Neural cell (in vitro differentiated cells): ENCODE measurements at regions not wholly inside any gene's neighbourhood (a gene's known extent, or its start where the extent isn't known, plus 50 kb on each side); places are given as distances from the start of the nearest gene placed in this dataset.

Experiments used
- H2AFZ ChIP-seq: fragments of 200-600, 300-800 bp; sonication (generic), shearing (Covaris generic); 2 replicates; pipeline ENCODE4 v1.6.0; 2014; ENCODE audit warnings: low read depth, mild to moderate bottlenecking, antibody characterized with exemption, low read length, moderate library complexity
- H3F3A ChIP-seq: fragments of 200-600 bp; shearing (Covaris generic); 2 replicates; pipeline ENCODE4 v1.6.1; 2016; ENCODE audit warnings: mild to moderate bottlenecking, moderate library complexity, mixed read lengths, antibody characterized with exemption, low read length; ENCODE audit not compliant: insufficient read depth, poor library complexity, severe bottlenecking
- H3K27ac ChIP-seq: fragments of 200-600, 300-800 bp; sonication (generic), shearing (Covaris generic); 2 replicates; pipeline ENCODE4 v1.5.1; 2014; ENCODE audit warnings: mild to moderate bottlenecking, low read length, moderate library complexity
- H3K27me3 ChIP-seq: fragments of 300-800, 200-600 bp; sonication (generic), shearing (Covaris generic); 2 replicates; pipeline ENCODE4 v1.6.0; 2014; ENCODE audit warnings: mild to moderate bottlenecking, low read depth, low read length, moderate library complexity; ENCODE audit not compliant: insufficient read depth
- H3K36me3 ChIP-seq: fragments of 300-800, 200-600 bp; sonication (generic), shearing (Covaris generic); 2 replicates; pipeline ENCODE4 v1.5.1; 2014; ENCODE audit warnings: mild to moderate bottlenecking, antibody characterized with exemption, low read length, moderate library complexity; ENCODE audit not compliant: insufficient read depth
- H3K4me2 ChIP-seq: fragments of 300-800, 200-600 bp; sonication (generic), shearing (Covaris generic); 2 replicates; pipeline ENCODE4 v1.6.0; 2014; ENCODE audit warnings: mild to moderate bottlenecking, low read length
- H3K4me3 ChIP-seq: fragments of 300-800, 200-600 bp; sonication (generic), shearing (Covaris generic); 2 replicates; pipeline ENCODE4 v1.5.1; 2014; ENCODE audit warnings: mild to moderate bottlenecking, low read length, moderate library complexity
- H3K79me2 ChIP-seq: fragments of 200-600 bp; shearing (Covaris generic); replicated peaks from 2 replicates; pipeline ENCODE4 v1.6.0; 2014; ENCODE audit warnings: mild to moderate bottlenecking, low read length, moderate library complexity; ENCODE audit not compliant: insufficient read depth
- H3K9ac ChIP-seq: fragments of 300-800, 200-600 bp; sonication (generic), shearing (Covaris generic); 2 replicates; pipeline ENCODE4 v1.6.1; 2016; ENCODE audit warnings: mild to moderate bottlenecking, low read length, mixed read lengths
- H3K9me2 ChIP-seq: fragments of 200-600 bp; shearing (Covaris generic); 2 replicates; pipeline ENCODE4 v1.6.1; 2016; ENCODE audit warnings: mild to moderate bottlenecking, low read length, mixed read lengths; ENCODE audit not compliant: insufficient read depth
- H3K9me3 ChIP-seq: fragments of 200-600, 300-800 bp; sonication (generic), shearing (Covaris generic); 2 replicates; pipeline ENCODE4 v1.6.1; 2016; ENCODE audit warnings: mild to moderate bottlenecking, mixed run types, low read length, moderate library complexity, mixed read lengths
- H4K20me1 ChIP-seq: fragments of 200-600 bp; shearing (Covaris generic); 2 replicates; pipeline ENCODE4 v1.6.1; 2016; ENCODE audit warnings: mild to moderate bottlenecking, mixed run types; ENCODE audit not compliant: insufficient read depth
- CTCF ChIP-seq: fragments of 450-650 bp; IDR thresholded peaks from 2 replicates; pipeline ENCODE4 v1.5.1; 2014; ENCODE audit warnings: antibody characterized with exemption, mild to moderate bottlenecking, moderate library complexity; ENCODE audit not compliant: poor library complexity, severe bottlenecking
- EP300 ChIP-seq: fragments of 450-650 bp; conservative IDR thresholded peaks from 2 replicates; pipeline ENCODE4 v1.6.1; 2014; ENCODE audit warnings: antibody characterized with exemption, mild to moderate bottlenecking, moderate library complexity; ENCODE audit not compliant: poor library complexity, severe bottlenecking
- EZH2 ChIP-seq: fragments of 200-600, 300-800 bp; shearing (Covaris generic), sonication (generic); IDR thresholded peaks from 2 replicates; pipeline ENCODE4 v1.6.1; 2014; ENCODE audit warnings: antibody characterized with exemption, low read length, borderline replicate concordance, mild to moderate bottlenecking; ENCODE audit not compliant: insufficient read depth, poor library complexity, severe bottlenecking
- MXI1 ChIP-seq: fragments of 450-650 bp; conservative IDR thresholded peaks from 2 replicates; pipeline ENCODE4 v1.6.1; 2014; ENCODE audit warnings: antibody characterized with exemption, mild to moderate bottlenecking; ENCODE audit not compliant: poor library complexity, severe bottlenecking
- POLR2AphosphoS5 ChIP-seq: IDR thresholded peaks from 2 replicates; pipeline ENCODE4 v1.6.1; 2012
- RAD21 ChIP-seq: fragments of 450-650 bp; conservative IDR thresholded peaks from 2 replicates; pipeline ENCODE4 v1.6.1; 2014; ENCODE audit warnings: antibody characterized with exemption, mild to moderate bottlenecking, moderate library complexity
- REST ChIP-seq: IDR thresholded peaks from 2 replicates; pipeline ENCODE4 v1.6.1; 2012; ENCODE audit warnings: borderline replicate concordance
- SMC3 ChIP-seq: fragments of 450-650 bp; conservative IDR thresholded peaks from 2 replicates; pipeline ENCODE4 v1.6.1; 2014; ENCODE audit warnings: antibody characterized with exemption, mild to moderate bottlenecking, moderate library complexity; ENCODE audit not compliant: poor library complexity
- TAF1 ChIP-seq: IDR thresholded peaks from 2 replicates; pipeline ENCODE4 v1.6.1; 2012; ENCODE audit warnings: low read depth

GRCh38 chr18:2032036-2032435 is 539.3 kb downstream of the METTL4 start:
- H3F3A ChIP-seq: no peaks in the 10 kb centered on the region
- H3K4me2 ChIP-seq: no peak overlapping the region
- no peaks in the 10 kb centered on the region for H3K79me2 ChIP-seq
- H3K27ac ChIP-seq: no peak overlapping the region
- H3K4me3 ChIP-seq: no peak overlapping the region
- H3K36me3 ChIP-seq: no peaks in the 10 kb centered on the region
- no peak overlapping the region for H3K9ac ChIP-seq
- H3K27me3 ChIP-seq: no peaks in the 10 kb centered on the region
- H4K20me1 ChIP-seq: no peaks in the 10 kb centered on the region
- TF ChIP-seq MXI1: no peak
- TF ChIP-seq EZH2: no peak
- no peak for TF ChIP-seq REST
- no peak for TF ChIP-seq POLR2AphosphoS5
- no peak for TF ChIP-seq EP300
- TF ChIP-seq RAD21: no peak
- TF ChIP-seq SMC3: no peak
- TF ChIP-seq TAF1: no peak
- no peak overlapping the region for H2AFZ ChIP-seq
- no peaks in the 10 kb centered on the region for H3K9me3 ChIP-seq
- H3K9me2 ChIP-seq: no peaks in the 10 kb centered on the region

DNA sequence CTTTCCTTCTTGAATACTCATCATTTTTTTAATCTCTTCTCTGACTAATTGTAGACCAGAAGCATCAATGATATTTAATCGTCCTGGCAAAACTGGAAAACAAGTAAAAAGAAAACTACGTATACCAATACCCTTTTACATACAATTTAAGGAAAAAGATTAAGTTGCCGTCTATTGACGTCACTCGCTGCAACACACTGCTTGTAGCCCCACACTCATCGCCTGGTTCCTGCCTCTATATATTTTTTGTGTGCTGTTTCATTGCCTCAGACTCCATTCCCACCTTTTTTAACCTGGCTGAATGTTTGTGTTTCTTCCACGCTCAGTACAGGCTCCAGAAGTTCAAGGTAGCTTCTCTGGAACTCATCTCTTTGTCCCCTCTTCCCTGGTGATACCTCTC is 536.2 kb downstream of the METTL4 start:
- H3K27ac ChIP-seq: no peak overlapping the region

More for the DNA sequence above, 536.2 kb downstream of the METTL4 start:
- Histone ChIP-seq H3K79me2 (no peaks in the 10 kb centered on the region), H3K4me3 (no peak overlapping the region), H3K9me2 (no peaks in the 10 kb centered on the region), H4K20me1 (no peaks in the 10 kb centered on the region), H3K4me2 (no peak overlapping the region), H3K27me3 (no peaks in the 10 kb centered on the region), H2AFZ (no peak overlapping the region), H3K36me3 (no peaks in the 10 kb centered on the region), H3F3A (no peaks in the 10 kb centered on the region), H3K9me3 (no peaks in the 10 kb centered on the region), H3K9ac (no peak overlapping the region)
- TF ChIP-seq REST (no peak), CTCF (no peak), EP300 (no peak), RAD21 (no peak), EZH2 (no peak)
